HepG2 (cell line): ENCODE measurements at regions not wholly inside any gene's neighbourhood (a gene's known extent, or its start where the extent isn't known, plus 50 kb on each side); places are given as distances from the start of the nearest gene placed in this dataset.

Experiments
- EEA1 ChIP-seq: sonication (generic); formaldehyde crosslinking; IDR thresholded peaks from 2 replicates; pipeline ENCODE4 v1.5.1; 2020; ENCODE audit warnings: mild to moderate bottlenecking, missing genetic modification reagents, borderline replicate concordance
- EP300 ChIP-seq, 3 experiments: sonication (generic) in 1 of 3; formaldehyde crosslinking in 1 of 3; IDR thresholded peaks; 2 replicates each; pipeline versions ENCODE4 v1.5.1 to v1.6.1; 2011 to 2020; ENCODE audit warnings: low read depth in 2 of 3, low read length in 2 of 3, borderline replicate concordance in 1 of 3, improper control_type of control experiment in 1 of 3, mild to moderate bottlenecking in 1 of 3, missing genetic modification reagents in 1 of 3, moderate library complexity in 1 of 3
- GTF3A ChIP-seq: sonication (generic); formaldehyde crosslinking; conservative IDR thresholded peaks from 2 replicates; pipeline ENCODE4 v1.4.0; 2020; ENCODE audit warnings: mild to moderate bottlenecking, missing genetic modification reagents
- HOXA7 ChIP-seq: sonication (generic); formaldehyde crosslinking; IDR thresholded peaks from 2 replicates; pipeline ENCODE4 v1.8.1; 2022; ENCODE audit warnings: mild to moderate bottlenecking, missing genetic modification reagents, moderate library complexity
- KDM6A ChIP-seq: IDR thresholded peaks from 2 replicates; pipeline ENCODE4 v1.6.1; 2016; ENCODE audit warnings: low read depth
- KLF11 ChIP-seq: IDR thresholded peaks from 2 replicates; pipeline ENCODE4 v1.6.1; 2016; ENCODE audit warnings: missing compliant biosample characterization
- MNT ChIP-seq: fragments of 450-650 bp; IDR thresholded peaks from 2 replicates; pipeline ENCODE4 v1.6.1; 2016
- MTA3 ChIP-seq: sonication (generic); formaldehyde crosslinking; IDR thresholded peaks from 2 replicates; pipeline ENCODE4 v1.4.0; 2020; ENCODE audit warnings: missing genetic modification reagents
- MYC ChIP-seq: sonication (generic); formaldehyde crosslinking; IDR thresholded peaks from 2 replicates; pipeline ENCODE4 v1.9.0; 2021; ENCODE audit warnings: missing genetic modification reagents, borderline replicate concordance
- NCOA1 ChIP-seq: sonication (generic); formaldehyde crosslinking; IDR thresholded peaks from 2 replicates; pipeline ENCODE4 v1.9.0; 2021; ENCODE audit warnings: missing genetic modification reagents
- POGZ ChIP-seq: sonication (generic); formaldehyde crosslinking; IDR thresholded peaks from 2 replicates; pipeline ENCODE4 v1.4.0; 2020; ENCODE audit warnings: mild to moderate bottlenecking, missing genetic modification reagents
- POLR2AphosphoS2 ChIP-seq: IDR thresholded peaks from 2 replicates; pipeline ENCODE4 v1.6.1; 2011; ENCODE audit warnings: low read depth, low read length, improper control_type of control experiment
- TFAP4 ChIP-seq: sonication (generic); IDR thresholded peaks from 2 replicates; pipeline ENCODE4 v1.6.1; 2016; ENCODE audit warnings: low read depth, borderline replicate concordance
- THAP9 ChIP-seq: sonication (generic); formaldehyde crosslinking; IDR thresholded peaks from 2 replicates; pipeline ENCODE4; 2020; ENCODE audit warnings: missing genetic modification reagents, mild to moderate bottlenecking, borderline replicate concordance
- U2AF1 ChIP-seq: fragments of 200-400 bp; formaldehyde crosslinking; optimal IDR thresholded peaks from 2 replicates; pipeline ENCODE3; 2017; ENCODE audit warnings: mild to moderate bottlenecking, low read depth, low read length
- ZFP37 ChIP-seq: sonication (generic); formaldehyde crosslinking; IDR thresholded peaks from 2 replicates; pipeline ENCODE4 v1.4.0; 2020; ENCODE audit warnings: missing genetic modification reagents, borderline replicate concordance
- ZNF24 ChIP-seq: fragments of 450-650 bp; IDR thresholded peaks from 2 replicates; pipeline ENCODE4 v1.6.1; 2017; ENCODE audit warnings: antibody characterized with exemption, mild to moderate bottlenecking
- ZNF34 ChIP-seq: sonication (generic); formaldehyde crosslinking; IDR thresholded peaks from 2 replicates; pipeline ENCODE4 v1.4.0; 2020; ENCODE audit warnings: mild to moderate bottlenecking, missing genetic modification reagents, borderline replicate concordance
- ZNF350 ChIP-seq: sonication (generic); formaldehyde crosslinking; IDR thresholded peaks from 2 replicates; pipeline ENCODE4 v1.4.0; 2020; ENCODE audit warnings: mild to moderate bottlenecking, low read depth, missing genetic modification reagents, borderline replicate concordance
- ZNF598 ChIP-seq: sonication (generic); formaldehyde crosslinking; IDR thresholded peaks from 2 replicates; pipeline ENCODE4 v1.5.1; 2020; ENCODE audit warnings: mild to moderate bottlenecking, missing genetic modification reagents, borderline replicate concordance
- ZNF800 ChIP-seq: sonication (generic); formaldehyde crosslinking; IDR thresholded peaks from 2 replicates; pipeline ENCODE4 v1.4.0; 2020; ENCODE audit warnings: missing genetic modification reagents
- ZNF891 ChIP-seq: sonication (generic); formaldehyde crosslinking; IDR thresholded peaks from 2 replicates; pipeline ENCODE4 v1.5.0; 2020; ENCODE audit warnings: mild to moderate bottlenecking, missing genetic modification reagents

- TF ChIP-seq THAP9 (CRISPR knock-in tag) (no peak), MNT (no peak), POGZ (CRISPR knock-in tag) (peak; percentile 5; the same call in 1 of the 2 replicates), NCOA1 (CRISPR knock-in tag) (no peak), TFAP4 (no peak), ZFP37 (CRISPR knock-in tag) (no peak), POLR2AphosphoS2 (no peak), KLF11 (CRISPR knock-in tag) (no peak), ZNF891 (CRISPR knock-in tag) (no peak), ZNF598 (CRISPR knock-in tag) (no peak), GTF3A (CRISPR knock-in tag) (no peak), HOXA7 (CRISPR knock-in tag) (no peak), U2AF1 (no peak), KDM6A (CRISPR knock-in tag) (0 out of 2 replicates have a peak, but pooled peaks have one; percentile 18), EEA1 (CRISPR knock-in tag) (no peak), ZNF800 (0 out of 2 replicates have a peak, but pooled peaks have one; percentile 46), MTA3 (CRISPR knock-in tag) (no peak), ZNF350 (CRISPR knock-in tag) (no peak), ZNF34 (no peak), EP300 (IDR thresholded peaks at IDR 0.05; ENCODE audit: low read depth in 2 of 2, low read length in 2 of 2) (peak in 1 of 2 experiments; percentile 54; a peak in 1 of 4 replicates), EP300 (CRISPR knock-in tag; IDR thresholded peaks at IDR 0.05; ENCODE audit: borderline replicate concordance) (no peak), ZNF24 (no peak), MYC (CRISPR knock-in tag) (no peak)
These were observed 70.5 kb upstream of the DUSP22 start (continued) for GRCh38 chr6:221531-222349.
